ENCODE measurements at regions not wholly inside any gene's neighbourhood (a gene's known extent, or its start where the extent isn't known, plus 50 kb on each side); places are given as distances from the start of the nearest gene placed in this dataset.

DNA sequence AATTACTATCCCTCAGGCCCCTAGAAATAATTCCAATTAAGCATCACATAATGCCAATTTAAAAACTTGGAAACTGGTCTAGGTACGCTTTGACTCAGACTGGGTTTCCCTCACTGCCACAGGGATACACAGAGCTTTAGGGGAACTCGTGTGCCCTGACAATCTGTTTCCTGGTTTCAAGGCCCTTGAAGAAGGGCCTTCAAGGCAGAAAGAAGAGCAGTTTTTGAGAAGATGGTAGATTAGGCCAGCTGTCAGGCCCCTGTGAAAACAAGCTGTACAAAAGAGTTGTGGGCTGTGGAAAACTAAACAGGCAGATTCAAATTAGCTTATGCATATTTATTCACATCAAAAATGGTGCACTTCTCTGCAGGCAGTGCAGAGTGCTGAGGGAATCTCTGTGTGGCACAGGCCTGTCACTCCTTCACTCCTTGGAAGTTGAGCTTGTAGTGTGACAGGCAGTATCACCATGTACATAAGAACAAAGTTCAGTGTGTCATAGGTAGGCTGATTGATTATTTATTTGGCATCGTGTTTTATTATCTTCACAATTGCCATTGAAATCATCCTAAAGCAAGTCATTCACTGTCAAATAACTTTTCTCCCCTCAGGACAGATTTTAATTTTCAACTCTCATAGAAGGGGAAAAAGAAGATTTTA is 614.4 kb upstream of the GYPC start:
- TF ChIP-seq, protein P1, sequence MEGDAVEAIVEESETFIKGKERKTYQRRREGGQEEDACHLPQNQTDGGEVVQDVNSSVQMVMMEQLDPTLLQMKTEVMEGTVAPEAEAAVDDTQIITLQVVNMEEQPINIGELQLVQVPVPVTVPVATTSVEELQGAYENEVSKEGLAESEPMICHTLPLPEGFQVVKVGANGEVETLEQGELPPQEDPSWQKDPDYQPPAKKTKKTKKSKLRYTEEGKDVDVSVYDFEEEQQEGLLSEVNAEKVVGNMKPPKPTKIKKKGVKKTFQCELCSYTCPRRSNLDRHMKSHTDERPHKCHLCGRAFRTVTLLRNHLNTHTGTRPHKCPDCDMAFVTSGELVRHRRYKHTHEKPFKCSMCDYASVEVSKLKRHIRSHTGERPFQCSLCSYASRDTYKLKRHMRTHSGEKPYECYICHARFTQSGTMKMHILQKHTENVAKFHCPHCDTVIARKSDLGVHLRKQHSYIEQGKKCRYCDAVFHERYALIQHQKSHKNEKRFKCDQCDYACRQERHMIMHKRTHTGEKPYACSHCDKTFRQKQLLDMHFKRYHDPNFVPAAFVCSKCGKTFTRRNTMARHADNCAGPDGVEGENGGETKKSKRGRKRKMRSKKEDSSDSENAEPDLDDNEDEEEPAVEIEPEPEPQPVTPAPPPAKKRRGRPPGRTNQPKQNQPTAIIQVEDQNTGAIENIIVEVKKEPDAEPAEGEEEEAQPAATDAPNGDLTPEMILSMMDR (conservative IDR thresholded peaks at IDR 0.05; ENCODE audit: low read depth, low read length), result no peak
- TF ChIP-seq EZH2 (IDR thresholded peaks at IDR 0.05; ENCODE audit: low read length, unreplicated experiment), result no peak
